ENCODE measurements at regions not wholly inside any gene's neighbourhood (a gene's known extent, or its start where the extent isn't known, plus 50 kb on each side); places are given as distances from the start of the nearest gene placed in this dataset.
A peak's percentile ranks its signal among the peaks of the same experiment; 100 is the strongest.

- DNase-seq (ENCODE audit: low read depth), result no peak
These were observed 224.2 kb downstream of the CLIC5 start for GRCh38 chr6:45791211-45792168.

- no peak for DNase-seq (ENCODE audit: low read depth)
These were observed 226.4 kb downstream of the CLIC5 start for GRCh38 chr6:45789238-45789637.

GRCh38 chr6:45787384-45787783 is 228.3 kb downstream of the CLIC5 start:
- DNase-seq (ENCODE audit: low read depth), result no peak

GRCh38 chr6:45786355-45786781 is 229.3 kb downstream of the CLIC5 start:
- DNase-seq (ENCODE audit: low read depth), result no peak

GRCh38 chr6:45784250-45784649 is 231.4 kb downstream of the CLIC5 start:
- DNase-seq (ENCODE audit: low read depth), result no peak

GRCh38 chr6:45783716-45784115 is 231.9 kb downstream of the CLIC5 start:
- DNase-seq (ENCODE audit: low read depth), result no peak

- DNase-seq (ENCODE audit: low read depth), result no peak
These were observed 233.8 kb downstream of the CLIC5 start for GRCh38 chr6:45781890-45782289.

- DNase-seq (ENCODE audit: low read depth), result no peak
These were observed 235.1 kb downstream of the CLIC5 start for GRCh38 chr6:45780523-45780922.

- no peak for DNase-seq (ENCODE audit: low read depth)
These were observed 240.5 kb downstream of the CLIC5 start for GRCh38 chr6:45775026-45775697.

- DNase-seq (ENCODE audit: low read depth), result no peak
These were observed 241.8 kb downstream of the CLIC5 start for GRCh38 chr6:45773906-45774305.

- no peak for DNase-seq (ENCODE audit: low read depth)
These were observed 242.7 kb downstream of the CLIC5 start for GRCh38 chr6:45772886-45773495.

- DNase-seq (ENCODE audit: low read depth), result no peak
These were observed 243.6 kb downstream of the CLIC5 start for GRCh38 chr6:45772051-45772450.

GRCh38 chr6:45763281-45763680 is 252.4 kb downstream of the CLIC5 start:
- no peak for DNase-seq (ENCODE audit: low read depth)

GRCh38 chr6:45759472-45759810 is 256.2 kb downstream of the CLIC5 start:
- peak; percentile 57 for DNase-seq (ENCODE audit: low read depth)

- no peak for DNase-seq (ENCODE audit: low read depth)
These were observed 256.7 kb downstream of the CLIC5 start for GRCh38 chr6:45758787-45759471.

GRCh38 chr6:45757443-45758130 is 258.1 kb downstream of the CLIC5 start:
- peak; percentile 66 for DNase-seq (ENCODE audit: low read depth)

GRCh38 chr6:45756606-45757005 is 259.1 kb downstream of the CLIC5 start:
- DNase-seq (ENCODE audit: low read depth), result no peak

GRCh38 chr6:45754432-45754831 is 261.2 kb downstream of the CLIC5 start:
- no peak for DNase-seq (ENCODE audit: low read depth)

- peak; percentile 12 for DNase-seq (ENCODE audit: low read depth)
These were observed 269.6 kb downstream of the CLIC5 start for GRCh38 chr6:45746046-45746445.

GRCh38 chr6:45743028-45743615 is 272.5 kb downstream of the CLIC5 start:
- no peak for DNase-seq (ENCODE audit: low read depth)

GRCh38 chr6:45742591-45742990 is 273.1 kb downstream of the CLIC5 start:
- DNase-seq (ENCODE audit: low read depth), result no peak
